ENCODE measurements at regions not wholly inside any gene's neighbourhood (a gene's known extent, or its start where the extent isn't known, plus 50 kb on each side); places are given as distances from the start of the nearest gene placed in this dataset.

GRCh38 chr2:88930659-88931058 is 239.2 kb downstream of the RPIA start:
- Histone ChIP-seq H3K27ac (replicated peaks) (no peak overlapping the region), H3K27me3 (ENCODE audit: insufficient read depth, poor library complexity, severe bottlenecking) (peaks cover 5% of the 10 kb centered on the region), H3K4me3 (replicated peaks; ENCODE audit: insufficient read depth, low read length) (no peak overlapping the region)
- no peak for DNase-seq (ENCODE audit: low read depth in 1 of 2, low spot score in 1 of 2)
- TF ChIP-seq GABPA (IDR thresholded peaks at IDR 0.05; ENCODE audit: low read depth), result no peak
- no peak for TF ChIP-seq CTCF (IDR thresholded peaks at IDR 0.05; ENCODE audit: insufficient read depth, low read length)
- TF ChIP-seq, protein P1, sequence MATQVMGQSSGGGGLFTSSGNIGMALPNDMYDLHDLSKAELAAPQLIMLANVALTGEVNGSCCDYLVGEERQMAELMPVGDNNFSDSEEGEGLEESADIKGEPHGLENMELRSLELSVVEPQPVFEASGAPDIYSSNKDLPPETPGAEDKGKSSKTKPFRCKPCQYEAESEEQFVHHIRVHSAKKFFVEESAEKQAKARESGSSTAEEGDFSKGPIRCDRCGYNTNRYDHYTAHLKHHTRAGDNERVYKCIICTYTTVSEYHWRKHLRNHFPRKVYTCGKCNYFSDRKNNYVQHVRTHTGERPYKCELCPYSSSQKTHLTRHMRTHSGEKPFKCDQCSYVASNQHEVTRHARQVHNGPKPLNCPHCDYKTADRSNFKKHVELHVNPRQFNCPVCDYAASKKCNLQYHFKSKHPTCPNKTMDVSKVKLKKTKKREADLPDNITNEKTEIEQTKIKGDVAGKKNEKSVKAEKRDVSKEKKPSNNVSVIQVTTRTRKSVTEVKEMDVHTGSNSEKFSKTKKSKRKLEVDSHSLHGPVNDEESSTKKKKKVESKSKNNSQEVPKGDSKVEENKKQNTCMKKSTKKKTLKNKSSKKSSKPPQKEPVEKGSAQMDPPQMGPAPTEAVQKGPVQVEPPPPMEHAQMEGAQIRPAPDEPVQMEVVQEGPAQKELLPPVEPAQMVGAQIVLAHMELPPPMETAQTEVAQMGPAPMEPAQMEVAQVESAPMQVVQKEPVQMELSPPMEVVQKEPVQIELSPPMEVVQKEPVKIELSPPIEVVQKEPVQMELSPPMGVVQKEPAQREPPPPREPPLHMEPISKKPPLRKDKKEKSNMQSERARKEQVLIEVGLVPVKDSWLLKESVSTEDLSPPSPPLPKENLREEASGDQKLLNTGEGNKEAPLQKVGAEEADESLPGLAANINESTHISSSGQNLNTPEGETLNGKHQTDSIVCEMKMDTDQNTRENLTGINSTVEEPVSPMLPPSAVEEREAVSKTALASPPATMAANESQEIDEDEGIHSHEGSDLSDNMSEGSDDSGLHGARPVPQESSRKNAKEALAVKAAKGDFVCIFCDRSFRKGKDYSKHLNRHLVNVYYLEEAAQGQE (IDR thresholded peaks at IDR 0.05; ENCODE audit: insufficient replicate concordance, low read depth), result no peak
- no peak for TF ChIP-seq SPI1 (IDR thresholded peaks at IDR 0.05; ENCODE audit: borderline replicate concordance, low read depth)
- TF ChIP-seq POLR2AphosphoS5 (IDR thresholded peaks at IDR 0.05; ENCODE audit: low read depth), result no peak

DNA sequence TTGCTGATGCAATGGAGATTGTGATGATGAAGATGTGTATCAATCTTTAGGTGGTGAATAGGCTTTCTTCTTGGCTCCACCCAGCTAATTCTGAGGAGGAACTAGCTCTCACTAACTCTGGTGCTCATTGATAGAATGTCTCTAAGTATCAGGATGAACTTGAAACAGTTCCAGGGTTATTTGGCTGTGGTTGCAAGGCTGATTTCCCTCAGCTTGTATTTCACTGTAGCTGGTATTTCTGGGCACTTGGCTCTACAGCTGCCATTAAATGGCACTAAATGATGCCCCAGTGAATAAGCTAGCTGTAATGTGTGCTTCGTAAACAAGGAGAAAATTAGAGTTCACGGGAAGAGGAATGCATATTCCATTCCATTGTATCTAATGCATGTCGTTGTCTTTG is 241.2 kb downstream of the RPIA start:
- DNase-seq (ENCODE audit: low read depth in 1 of 2, low spot score in 1 of 2), result no peak
- H3K27me3 ChIP-seq (ENCODE audit: insufficient read depth, poor library complexity, severe bottlenecking), result peaks cover 5% of the 10 kb centered on the region
- TF ChIP-seq GABPA (IDR thresholded peaks at IDR 0.05; ENCODE audit: low read depth) (no peak), POLR2AphosphoS5 (IDR thresholded peaks at IDR 0.05; ENCODE audit: low read depth) (no peak), SPI1 (IDR thresholded peaks at IDR 0.05; ENCODE audit: borderline replicate concordance, low read depth) (no peak), CTCF (IDR thresholded peaks at IDR 0.05; ENCODE audit: insufficient read depth, low read length) (no peak)
- TF ChIP-seq, protein P1 (IDR thresholded peaks at IDR 0.05; ENCODE audit: insufficient replicate concordance, low read depth), result no peak
- no peak overlapping the region for H3K27ac ChIP-seq (replicated peaks)
- H3K4me3 ChIP-seq (replicated peaks; ENCODE audit: insufficient read depth, low read length), result no peak overlapping the region

DNA sequence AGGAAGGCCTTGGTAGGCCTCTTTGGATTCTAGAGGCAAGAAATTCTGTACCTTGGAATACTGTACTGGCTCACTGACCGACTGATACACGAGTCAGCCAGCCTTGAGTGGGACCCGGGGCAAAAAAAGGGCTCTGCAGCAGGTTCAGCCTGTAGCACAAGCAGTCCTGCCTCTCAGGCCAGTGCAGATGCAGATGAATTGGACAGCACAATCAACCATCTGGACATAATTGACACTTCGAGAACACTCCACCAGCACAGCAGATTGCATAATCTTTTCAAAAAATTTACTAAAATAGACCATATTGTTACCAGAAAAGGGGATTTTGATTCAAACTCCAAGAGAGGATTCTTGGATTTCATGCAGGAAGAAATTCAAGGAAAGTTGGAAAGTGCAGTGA is 241.6 kb downstream of the RPIA start:
- no peak for TF ChIP-seq SPI1 (IDR thresholded peaks at IDR 0.05; ENCODE audit: borderline replicate concordance, low read depth)
- TF ChIP-seq GABPA (IDR thresholded peaks at IDR 0.05; ENCODE audit: low read depth), result no peak
- TF ChIP-seq CTCF (IDR thresholded peaks at IDR 0.05; ENCODE audit: insufficient read depth, low read length), result no peak
- TF ChIP-seq, protein P1 (IDR thresholded peaks at IDR 0.05; ENCODE audit: insufficient replicate concordance, low read depth), result no peak
- TF ChIP-seq POLR2AphosphoS5 (IDR thresholded peaks at IDR 0.05; ENCODE audit: low read depth), result no peak
- DNase-seq (ENCODE audit: low read depth in 1 of 2, low spot score in 1 of 2), result no peak
- H3K27ac ChIP-seq (replicated peaks), result no peak overlapping the region
- H3K27me3 ChIP-seq (ENCODE audit: insufficient read depth, poor library complexity, severe bottlenecking), result peaks cover 5% of the 10 kb centered on the region
- no peak overlapping the region for H3K4me3 ChIP-seq (replicated peaks; ENCODE audit: insufficient read depth, low read length)

Measured in HL-60 (cell line).